B cell (primary cell): ENCODE measurements at regions not wholly inside any gene's neighbourhood (a gene's known extent, or its start where the extent isn't known, plus 50 kb on each side); places are given as distances from the start of the nearest gene placed in this dataset.
"Not testable (repeated sequence)": the region's sequence is repeated elsewhere in the genome, so short reads cannot be mapped to it uniquely, and the experiment has no call there.

ENCODE experiments used
- ATAC-seq: fragments of 200-7000 bp; cut with Tn5 transposase; one replicate; pipeline ENCODE4 v1.10.0; 2021; ENCODE audit warnings: low read depth, mild to moderate bottlenecking, moderate number of reproducible peaks, moderate library complexity
- CTCF ChIA-PET: fragments of 350-600 bp; sonication (Branson Sonifier 250); formaldehyde crosslinking; loops from one replicate; lab custom pipeline; 2021; ENCODE audit warnings: antibody characterized with exemption, inconsistent platforms; lab: Charles Lee
- POLR2A ChIA-PET: fragments of 350-600 bp; sonication (Branson Sonifier 250); formaldehyde crosslinking; loops from one replicate; lab custom pipeline; 2021; ENCODE audit warnings: antibody characterized with exemption; lab: Charles Lee
- DNase-seq: peaks from one replicate; pipeline ENCODE4 v3.0.0; 2013
- H2AFZ ChIP-seq: 2 replicates; pipeline ENCODE4 v1.6.1; 2012; ENCODE audit warnings: mild to moderate bottlenecking, low read depth, low read length; ENCODE audit not compliant: insufficient read depth, poor library complexity, severe bottlenecking
- H3K27ac ChIP-seq, 2 donors: 1 replicate in 1 of 2; 2 replicates in 1 of 2; pipeline ENCODE4 v1.5.1; 2012 to 2013; ENCODE audit warnings: low read length in 2 of 2, mild to moderate bottlenecking in 2 of 2, moderate library complexity in 1 of 2
- H3K27me3 ChIP-seq, 4 experiments: fragments of 200-600 bp in 1 of 4; sonication (generic) in 1 of 4; replicated peaks in 1 of 4; 1 replicate in 2 of 4; 2 replicates in 2 of 4; pipeline versions ENCODE4 v1.6.1 to v1.7.0; 2013 to 2016; ENCODE audit warnings: low read length in 3 of 4, mild to moderate bottlenecking in 2 of 4, mixed read lengths in 1 of 4, moderate library complexity in 1 of 4; ENCODE audit not compliant: insufficient read depth in 4 of 4, control insufficient read depth in 3 of 4; ENCODE audit errors: control extremely low read depth in 1 of 4
- H3K36me3 ChIP-seq, 2 experiments: replicated peaks in 1 of 2; 1 replicate in 1 of 2; 2 replicates in 1 of 2; pipeline versions ENCODE4 v1.6.1 to v1.7.1; 2013; ENCODE audit warnings: low read length in 1 of 2; ENCODE audit not compliant: insufficient read depth in 2 of 2, control insufficient read depth in 1 of 2; ENCODE audit errors: control extremely low read depth in 1 of 2, extremely low read depth in 1 of 2
- H3K4me1 ChIP-seq, 2 donors: fragments of 200-600 bp in 1 of 2; sonication (generic) in 1 of 2; 1 replicate in 1 of 2; 2 replicates in 1 of 2; pipeline versions ENCODE4 v1.5.1 to v1.6.1; 2013 to 2017; ENCODE audit warnings: low read length in 2 of 2; ENCODE audit not compliant: control insufficient read depth in 2 of 2, insufficient read depth in 2 of 2
- H3K4me2 ChIP-seq: replicated peaks from 2 replicates; pipeline ENCODE3; 2012; ENCODE audit warnings: mild to moderate bottlenecking, low read depth, low read length; ENCODE audit not compliant: poor library complexity, severe bottlenecking
- H3K4me3 ChIP-seq, 5 experiments: fragments of 200-600 bp in 1 of 5; sonication (generic) in 1 of 5; 1 replicate in 3 of 5; 2 replicates in 2 of 5; pipeline versions ENCODE4 v1.5.1 to v1.7.0; 2011 to 2016; ENCODE audit warnings: low read length in 4 of 5, mild to moderate bottlenecking in 4 of 5, low read depth in 2 of 5, control low read depth in 1 of 5, moderate library complexity in 1 of 5; ENCODE audit not compliant: insufficient read depth in 1 of 5; ENCODE audit errors: control extremely low read depth in 1 of 5, extremely low read depth in 1 of 5
- H3K79me2 ChIP-seq: fragments of 200-600 bp; sonication (generic); one replicate; pipeline ENCODE4 v1.6.0; 2016; ENCODE audit warnings: low read length; ENCODE audit not compliant: control insufficient read depth, insufficient read depth
- H3K9ac ChIP-seq: fragments of 200-600 bp; sonication (generic); 2 replicates; pipeline ENCODE4 v1.6.1; 2017; ENCODE audit warnings: mild to moderate bottlenecking, low read length, moderate library complexity
- H3K9me3 ChIP-seq, 3 donors: one replicate each; pipeline versions ENCODE4 v1.6.1 to v1.7.1; 2013; ENCODE audit warnings: low read length in 2 of 3; ENCODE audit not compliant: control insufficient read depth in 2 of 3, insufficient read depth in 1 of 3; ENCODE audit errors: control extremely low read depth in 1 of 3
- H4K20me1 ChIP-seq: 2 replicates; pipeline ENCODE4 v1.6.0; 2012; ENCODE audit warnings: mild to moderate bottlenecking, low read length; ENCODE audit not compliant: insufficient read depth, control insufficient read depth, poor library complexity, severe bottlenecking
- H3K27ac Mint-ChIP-seq: one replicate; pipeline ENCODE4 v1.8.0; 2021; ENCODE audit warnings: mixed read lengths
- H3K27me3 Mint-ChIP-seq: one replicate; pipeline ENCODE4 v1.8.0; 2021; ENCODE audit warnings: mixed read lengths
- H3K4me1 Mint-ChIP-seq: one replicate; pipeline ENCODE4 v1.8.0; 2021; ENCODE audit warnings: mixed read lengths
- H3K4me3 Mint-ChIP-seq: one replicate; pipeline ENCODE4 v1.8.0; 2021; ENCODE audit warnings: mixed read lengths
- H3K9me3 Mint-ChIP-seq: one replicate; pipeline ENCODE4 v1.8.0; 2022; ENCODE audit warnings: mixed read lengths; ENCODE audit not compliant: insufficient read depth
- EZH2 ChIP-seq: IDR thresholded peaks from 2 replicates; pipeline ENCODE4 v1.6.1; 2012; ENCODE audit warnings: borderline replicate concordance, low read depth, mild to moderate bottlenecking, moderate library complexity, low read length; ENCODE audit not compliant: insufficient read depth, poor library complexity, severe bottlenecking
- WGBS: methylation state at CpG from one replicate; pipeline ENCODE4 v1.1.5; 2013; ENCODE audit warnings: missing lambda C conversion rate; ENCODE audit not compliant: insufficient coverage; 5-methylcytosine and 5-hydroxymethylcytosine counted together
- intact Hi-C: fragments of 100-400 bp; cut with micrococcal nuclease; formaldehyde crosslinking; loops from one replicate; pipeline ENCODE4 v1.10.0; 2022
- TF ChIP-seq, protein P1 (sequence below): fragments of 200-600 bp; IDR thresholded peaks from one replicate; pipeline ENCODE4 v1.8.0; 2022; ENCODE audit warnings: antibody characterized with exemption, mild to moderate bottlenecking

DNA sequence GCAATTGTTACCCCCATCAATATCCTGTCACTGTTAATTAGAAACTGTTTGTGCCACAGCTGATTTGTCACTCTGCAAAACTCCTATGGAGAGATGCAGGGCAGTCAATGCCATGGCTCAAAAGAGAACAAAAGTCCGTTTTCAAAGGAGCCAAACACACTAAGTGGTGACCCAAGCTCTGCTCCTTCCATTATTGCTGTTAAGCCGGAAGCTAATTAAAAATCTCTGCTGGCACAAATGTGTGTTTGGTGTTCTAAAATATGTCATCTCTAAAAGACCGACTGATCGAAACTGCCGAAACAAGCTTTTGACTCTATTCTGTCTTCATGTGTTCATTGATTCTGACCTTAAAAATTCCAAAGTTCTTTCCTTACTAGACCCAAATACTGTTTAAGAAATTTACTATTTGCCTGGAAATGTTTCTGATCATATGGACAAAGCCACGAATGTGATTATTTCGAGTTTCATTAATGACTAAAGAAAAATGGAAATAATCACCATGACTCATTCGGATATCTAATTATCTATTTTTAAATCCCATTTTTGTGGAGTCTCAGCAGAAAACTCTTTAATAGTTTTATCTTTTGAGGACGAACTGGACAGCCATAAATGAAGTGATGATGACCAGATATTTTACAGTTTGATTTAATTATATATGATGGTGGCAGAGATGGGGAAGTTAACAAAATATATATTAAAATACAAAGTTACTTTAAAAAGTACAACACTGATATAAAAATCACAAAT, 287.6 kb downstream of the SOCS6 start:
- Histone ChIP-seq H3K4me3 (no peak overlapping the region), H3K27ac (no peak overlapping the region), H3K4me2 (no peak overlapping the region), H3K9me3 (no peaks in the 10 kb centered on the region), H3K4me1 (no peaks in the 10 kb centered on the region), H3K27me3 (no peaks in the 10 kb centered on the region), H3K9ac (no peak overlapping the region), H3K79me2 (no peaks in the 10 kb centered on the region), H4K20me1 (no peaks in the 10 kb centered on the region), H3K36me3 (no peaks in the 10 kb centered on the region), H2AFZ (no peak overlapping the region)
- Mint-ChIP-seq H3K27ac (no peak overlapping the region), H3K9me3 (peaks cover 5% of the 10 kb centered on the region), H3K4me3 (no peak overlapping the region), H3K27me3 (no peaks in the 10 kb centered on the region), H3K4me1 (no peaks in the 10 kb centered on the region)
- no peak for TF ChIP-seq EZH2
- TF ChIP-seq, protein P1, sequence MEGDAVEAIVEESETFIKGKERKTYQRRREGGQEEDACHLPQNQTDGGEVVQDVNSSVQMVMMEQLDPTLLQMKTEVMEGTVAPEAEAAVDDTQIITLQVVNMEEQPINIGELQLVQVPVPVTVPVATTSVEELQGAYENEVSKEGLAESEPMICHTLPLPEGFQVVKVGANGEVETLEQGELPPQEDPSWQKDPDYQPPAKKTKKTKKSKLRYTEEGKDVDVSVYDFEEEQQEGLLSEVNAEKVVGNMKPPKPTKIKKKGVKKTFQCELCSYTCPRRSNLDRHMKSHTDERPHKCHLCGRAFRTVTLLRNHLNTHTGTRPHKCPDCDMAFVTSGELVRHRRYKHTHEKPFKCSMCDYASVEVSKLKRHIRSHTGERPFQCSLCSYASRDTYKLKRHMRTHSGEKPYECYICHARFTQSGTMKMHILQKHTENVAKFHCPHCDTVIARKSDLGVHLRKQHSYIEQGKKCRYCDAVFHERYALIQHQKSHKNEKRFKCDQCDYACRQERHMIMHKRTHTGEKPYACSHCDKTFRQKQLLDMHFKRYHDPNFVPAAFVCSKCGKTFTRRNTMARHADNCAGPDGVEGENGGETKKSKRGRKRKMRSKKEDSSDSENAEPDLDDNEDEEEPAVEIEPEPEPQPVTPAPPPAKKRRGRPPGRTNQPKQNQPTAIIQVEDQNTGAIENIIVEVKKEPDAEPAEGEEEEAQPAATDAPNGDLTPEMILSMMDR, result no peak
- CTCF ChIA-PET, result no interaction called here
- WGBS, result 81% methylated on average over 1 of the region's 9 CpGs
- POLR2A ChIA-PET, result no interaction called here
- ATAC-seq, result no peak
- no peak for DNase-seq
- intact Hi-C loops, result no loop called here

DNA sequence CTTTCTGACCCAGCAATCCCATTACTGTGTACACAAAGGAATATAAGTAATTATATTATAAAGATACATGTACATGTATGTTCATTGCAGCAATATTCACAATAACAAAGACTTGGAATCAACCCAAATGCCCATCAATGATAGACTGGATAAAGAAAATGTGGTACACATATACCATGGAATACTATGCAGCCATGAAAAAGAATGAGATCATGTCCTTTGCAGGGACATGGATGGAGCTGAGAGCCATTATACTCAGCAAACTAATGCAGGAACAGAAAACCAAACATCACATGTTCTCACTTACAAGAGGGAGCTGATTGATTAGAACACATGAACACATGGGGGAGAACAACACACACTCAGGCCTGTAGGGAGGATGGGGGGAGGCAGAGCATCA, 286.1 kb downstream of the SOCS6 start:
- DNase-seq, result not testable (repeated sequence)

DNA sequence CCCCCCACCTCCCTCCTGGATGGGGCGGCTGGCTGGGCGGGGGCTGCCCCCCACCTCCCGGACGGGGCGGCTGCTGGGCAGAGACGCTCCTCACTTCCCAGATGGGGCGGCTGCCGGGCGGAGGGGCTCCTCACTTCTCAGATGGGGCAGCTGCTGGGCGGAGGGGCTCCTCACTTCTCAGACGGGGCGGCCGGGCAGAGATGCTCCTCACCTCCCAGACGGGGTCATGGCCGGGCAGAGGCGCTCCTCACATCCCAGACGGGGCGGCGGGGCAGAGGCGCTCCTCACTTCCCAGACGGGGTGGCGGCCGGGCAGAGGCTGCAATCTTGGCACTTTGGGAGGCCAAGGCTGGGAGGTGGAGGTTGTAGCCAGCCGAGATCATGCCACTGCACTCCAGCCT, 280.8 kb downstream of the SOCS6 start:
- H3K4me1 ChIP-seq, H3K27me3 Mint-ChIP-seq, H3K4me2 ChIP-seq, H3K27me3 ChIP-seq, H4K20me1 ChIP-seq, H3K9me3 ChIP-seq, H3K4me3 Mint-ChIP-seq, intact Hi-C loops, POLR2A ChIA-PET, H3K79me2 ChIP-seq, H3K4me3 ChIP-seq, H3K9me3 Mint-ChIP-seq, H2AFZ ChIP-seq, H3K9ac ChIP-seq, H3K27ac Mint-ChIP-seq, H3K27ac ChIP-seq, H3K36me3 ChIP-seq, ATAC-seq, CTCF ChIA-PET, H3K4me1 Mint-ChIP-seq, DNase-seq: not testable (repeated sequence)
- WGBS, result 96% methylated on average over 16 of the region's 24 CpGs

More for the DNA sequence above, 286.1 kb downstream of the SOCS6 start:
- CTCF ChIA-PET, POLR2A ChIA-PET, H3K27ac Mint-ChIP-seq, H4K20me1 ChIP-seq, H3K27ac ChIP-seq, H3K4me1 ChIP-seq, H3K9me3 Mint-ChIP-seq, H3K79me2 ChIP-seq, H3K4me1 Mint-ChIP-seq, H3K27me3 Mint-ChIP-seq, H2AFZ ChIP-seq, ATAC-seq, H3K9ac ChIP-seq, H3K27me3 ChIP-seq, H3K36me3 ChIP-seq, H3K4me3 ChIP-seq, intact Hi-C loops, H3K9me3 ChIP-seq, H3K4me2 ChIP-seq, H3K4me3 Mint-ChIP-seq: not testable (repeated sequence)
